ENCODE measurements at regions not wholly inside any gene's neighbourhood (a gene's known extent, or its start where the extent isn't known, plus 50 kb on each side); places are given as distances from the start of the nearest gene placed in this dataset.

- DNase-seq (ENCODE audit: low read depth in 3 of 3), result peak in 1 of 3 experiments; percentile 2
Measured at GRCh38 chrX:46447384-46447783, 97.8 kb downstream of the ZNF674 start.

- peak; percentile 67 to 85 (median 69) for DNase-seq (ENCODE audit: low read depth in 3 of 3)
Measured at GRCh38 chrX:46446727-46447378, 98.4 kb downstream of the ZNF674 start.

- no peak for DNase-seq (ENCODE audit: low read depth in 3 of 3)
Measured at GRCh38 chrX:46444011-46444410, 101.2 kb downstream of the ZNF674 start.

GRCh38 chrX:46436744-46437143, 108.5 kb downstream of the ZNF674 start:
- no peak for DNase-seq (ENCODE audit: low read depth in 3 of 3)

- DNase-seq (ENCODE audit: low read depth in 3 of 3), result no peak
Measured at GRCh38 chrX:46433892-46434291, 111.3 kb downstream of the ZNF674 start.

- peak; percentile 31 to 66 (median 31) for DNase-seq (ENCODE audit: low read depth in 3 of 3)
Measured at GRCh38 chrX:46408553-46409407, 136.4 kb downstream of the ZNF674 start.

- no peak for DNase-seq (ENCODE audit: low read depth in 3 of 3)
Measured at GRCh38 chrX:46407753-46408130, 137.5 kb downstream of the ZNF674 start.

- no peak for DNase-seq (ENCODE audit: low read depth in 3 of 3)
Measured at GRCh38 chrX:46407036-46407752, 138.0 kb downstream of the ZNF674 start.

- DNase-seq (ENCODE audit: low read depth in 3 of 3), result no peak
Measured at GRCh38 chrX:46404774-46405173, 140.4 kb downstream of the ZNF674 start.

- no peak for DNase-seq (ENCODE audit: low read depth in 3 of 3)
Measured at GRCh38 chrX:46400530-46401443, 144.4 kb downstream of the ZNF674 start.

- no peak for DNase-seq (ENCODE audit: low read depth in 3 of 3)
Measured at GRCh38 chrX:46398874-46399273, 146.3 kb downstream of the ZNF674 start.

- no peak for DNase-seq (ENCODE audit: low read depth in 3 of 3)
Measured at GRCh38 chrX:46398126-46398525, 147.1 kb downstream of the ZNF674 start.

- DNase-seq (ENCODE audit: low read depth in 3 of 3), result no peak
Measured at GRCh38 chrX:46386511-46386910, 158.7 kb downstream of the ZNF674 start.

- no peak for DNase-seq (ENCODE audit: low read depth in 3 of 3)
Measured at GRCh38 chrX:46383006-46383405, 162.2 kb downstream of the ZNF674 start.

- DNase-seq (ENCODE audit: low read depth in 3 of 3), result no peak
Measured at GRCh38 chrX:46382595-46382994, 162.6 kb downstream of the ZNF674 start.

GRCh38 chrX:46381630-46382029, 163.6 kb downstream of the ZNF674 start:
- DNase-seq (ENCODE audit: low read depth in 3 of 3), result peak in 2 of 3 experiments; percentile 6 to 11

- DNase-seq (ENCODE audit: low read depth in 3 of 3), result no peak
Measured at GRCh38 chrX:46380148-46380752, 165.0 kb downstream of the ZNF674 start.

GRCh38 chrX:46376246-46376885, 168.9 kb downstream of the ZNF674 start:
- peak in 2 of 3 experiments; percentile 1 to 12 for DNase-seq (ENCODE audit: low read depth in 3 of 3)

- no peak for DNase-seq (ENCODE audit: low read depth in 3 of 3)
Measured at GRCh38 chrX:46375831-46376230, 169.4 kb downstream of the ZNF674 start.

GRCh38 chrX:46374371-46374770, 170.8 kb downstream of the ZNF674 start:
- DNase-seq (ENCODE audit: low read depth in 3 of 3), result no peak
